Lower leg skin (tissue), 4 donors: ENCODE measurements at regions not wholly inside any gene's neighbourhood (a gene's known extent, or its start where the extent isn't known, plus 50 kb on each side); places are given as distances from the start of the nearest gene placed in this dataset.
A peak's percentile ranks its signal among the peaks of the same experiment; 100 is the strongest.

ENCODE experiments used
- DNase-seq, 2 donors: peaks; one replicate each; pipeline ENCODE4 v3.0.0-alpha.2; 2019; ENCODE audit warnings: low spot score in 2 of 2
- H3K4me3 ChIP-seq: fragments of 200-600 bp; sonication (generic); 2 replicates; pipeline ENCODE4 v1.5.1; 2017; ENCODE audit warnings: mild to moderate bottlenecking, low read depth; ENCODE audit not compliant: poor library complexity, severe bottlenecking
- POLR2A ChIP-seq, 2 donors: fragments of 450-650 bp; IDR thresholded peaks; one replicate each; pipeline ENCODE4 v1.6.1; 2016 to 2017; ENCODE audit warnings: antibody characterized with exemption in 2 of 2, mild to moderate bottlenecking in 1 of 2, moderate library complexity in 1 of 2
- WGBS, 2 donors: methylation state at CpG; one replicate each; pipeline ENCODE4 v1.1.5; 2018; 5-methylcytosine and 5-hydroxymethylcytosine counted together
- intact Hi-C: fragments of 100-400 bp; cut with DNase I; formaldehyde crosslinking; loops from one replicate; pipeline ENCODE4 v1.15.0; 2023; ENCODE audit warnings: low total_unique reads
- TF ChIP-seq, protein P1 (sequence below), 3 donors: fragments of 450-650 bp; IDR thresholded peaks; one replicate each; pipeline ENCODE4 v1.5.1; 2016; ENCODE audit warnings: antibody characterized with exemption in 3 of 3, mild to moderate bottlenecking in 3 of 3, moderate library complexity in 2 of 3

DNA sequence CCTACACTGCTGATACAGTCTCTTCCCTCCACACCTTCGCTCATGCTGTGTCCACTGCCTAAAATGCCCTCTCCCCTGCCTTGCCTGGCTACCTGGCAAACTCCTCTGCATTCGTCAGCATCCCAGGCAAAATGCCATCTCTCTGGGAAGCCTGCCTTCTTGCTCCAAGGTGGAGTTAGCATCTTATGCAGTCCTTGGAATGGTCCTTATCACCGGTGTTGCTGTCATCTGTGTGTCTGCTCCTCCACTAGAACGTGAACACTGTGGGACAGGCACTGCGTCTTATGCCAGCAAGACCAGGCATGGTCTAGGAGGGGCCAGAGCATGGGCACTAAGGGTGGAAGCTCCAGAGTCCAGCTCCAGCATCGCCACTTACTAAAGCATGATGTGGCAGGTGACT lies 211.8 kb downstream of the MATN1 start:
- intact Hi-C loops, result no loop called here
- H3K4me3 ChIP-seq, result no peak overlapping the region
- 76 to 81% methylated on average over 6 of the region's 6 CpGs for WGBS, 2 donors
- peak in 1 of 2 donors; percentile 62 for DNase-seq
- TF ChIP-seq POLR2A (IDR thresholded peaks at IDR 0.05), result no peak
- TF ChIP-seq, protein P1, sequence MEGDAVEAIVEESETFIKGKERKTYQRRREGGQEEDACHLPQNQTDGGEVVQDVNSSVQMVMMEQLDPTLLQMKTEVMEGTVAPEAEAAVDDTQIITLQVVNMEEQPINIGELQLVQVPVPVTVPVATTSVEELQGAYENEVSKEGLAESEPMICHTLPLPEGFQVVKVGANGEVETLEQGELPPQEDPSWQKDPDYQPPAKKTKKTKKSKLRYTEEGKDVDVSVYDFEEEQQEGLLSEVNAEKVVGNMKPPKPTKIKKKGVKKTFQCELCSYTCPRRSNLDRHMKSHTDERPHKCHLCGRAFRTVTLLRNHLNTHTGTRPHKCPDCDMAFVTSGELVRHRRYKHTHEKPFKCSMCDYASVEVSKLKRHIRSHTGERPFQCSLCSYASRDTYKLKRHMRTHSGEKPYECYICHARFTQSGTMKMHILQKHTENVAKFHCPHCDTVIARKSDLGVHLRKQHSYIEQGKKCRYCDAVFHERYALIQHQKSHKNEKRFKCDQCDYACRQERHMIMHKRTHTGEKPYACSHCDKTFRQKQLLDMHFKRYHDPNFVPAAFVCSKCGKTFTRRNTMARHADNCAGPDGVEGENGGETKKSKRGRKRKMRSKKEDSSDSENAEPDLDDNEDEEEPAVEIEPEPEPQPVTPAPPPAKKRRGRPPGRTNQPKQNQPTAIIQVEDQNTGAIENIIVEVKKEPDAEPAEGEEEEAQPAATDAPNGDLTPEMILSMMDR (IDR thresholded peaks at IDR 0.05), result no peak

- no peak overlapping the region for H3K4me3 ChIP-seq
- 84 to 92% methylated on average over 5 of the region's 5 CpGs for WGBS, 2 donors
- intact Hi-C loops, result no loop called here
- DNase-seq, result peak in 1 of 2 donors; percentile 25
- TF ChIP-seq, protein P1 (IDR thresholded peaks at IDR 0.05), result no peak
- TF ChIP-seq POLR2A (IDR thresholded peaks at IDR 0.05), result no peak
Measured at GRCh38 chr1:30511106-30511505, 212.3 kb downstream of the MATN1 start.

GRCh38 chr1:30509670-30510069 lies 213.7 kb downstream of the MATN1 start:
- 27 to 53% methylated on average over 1 of the region's 1 CpG for WGBS, 2 donors
- TF ChIP-seq, protein P1 (IDR thresholded peaks at IDR 0.05), result no peak
- no peak for TF ChIP-seq POLR2A (IDR thresholded peaks at IDR 0.05)
- DNase-seq, result no peak
- intact Hi-C loops, result no loop called here
- no peak overlapping the region for H3K4me3 ChIP-seq

DNA sequence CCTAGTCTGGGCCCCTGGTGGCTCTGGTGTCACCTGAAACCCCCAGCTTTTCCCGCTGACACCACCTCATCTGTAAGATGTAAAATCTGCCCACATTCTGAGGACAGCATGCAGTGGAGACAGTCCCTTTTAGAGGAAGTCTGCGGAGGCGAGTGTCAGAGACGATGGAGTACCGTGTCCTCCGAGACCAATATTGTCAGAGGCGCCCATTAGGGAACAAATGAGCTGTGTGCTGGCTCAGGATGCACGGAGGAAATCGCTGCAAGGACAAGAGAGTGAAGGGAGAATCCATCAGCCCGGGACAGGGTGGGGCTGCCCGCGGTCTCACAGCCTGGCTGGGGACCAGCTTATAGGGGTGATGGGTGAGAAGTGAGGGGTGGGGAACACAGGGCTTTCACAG lies 214.8 kb downstream of the MATN1 start:
- intact Hi-C loops, result no loop called here
- TF ChIP-seq, protein P1 (IDR thresholded peaks at IDR 0.05), result no peak
- TF ChIP-seq POLR2A (IDR thresholded peaks at IDR 0.05), result no peak
- 59 to 63% methylated on average over 12 of the region's 12 CpGs for WGBS, 2 donors
- H3K4me3 ChIP-seq, result no peak overlapping the region
- peak in 1 of 2 donors; percentile 62 for DNase-seq

GRCh38 chr1:30508175-30508448 lies 215.3 kb downstream of the MATN1 start:
- no peak overlapping the region for H3K4me3 ChIP-seq
- intact Hi-C loops, result no loop called here
- no peak for DNase-seq
- TF ChIP-seq, protein P1 (IDR thresholded peaks at IDR 0.05), result no peak
- TF ChIP-seq POLR2A (IDR thresholded peaks at IDR 0.05), result no peak
- WGBS, 2 donors, result 84 to 89% methylated on average over 3 of the region's 3 CpGs

DNA sequence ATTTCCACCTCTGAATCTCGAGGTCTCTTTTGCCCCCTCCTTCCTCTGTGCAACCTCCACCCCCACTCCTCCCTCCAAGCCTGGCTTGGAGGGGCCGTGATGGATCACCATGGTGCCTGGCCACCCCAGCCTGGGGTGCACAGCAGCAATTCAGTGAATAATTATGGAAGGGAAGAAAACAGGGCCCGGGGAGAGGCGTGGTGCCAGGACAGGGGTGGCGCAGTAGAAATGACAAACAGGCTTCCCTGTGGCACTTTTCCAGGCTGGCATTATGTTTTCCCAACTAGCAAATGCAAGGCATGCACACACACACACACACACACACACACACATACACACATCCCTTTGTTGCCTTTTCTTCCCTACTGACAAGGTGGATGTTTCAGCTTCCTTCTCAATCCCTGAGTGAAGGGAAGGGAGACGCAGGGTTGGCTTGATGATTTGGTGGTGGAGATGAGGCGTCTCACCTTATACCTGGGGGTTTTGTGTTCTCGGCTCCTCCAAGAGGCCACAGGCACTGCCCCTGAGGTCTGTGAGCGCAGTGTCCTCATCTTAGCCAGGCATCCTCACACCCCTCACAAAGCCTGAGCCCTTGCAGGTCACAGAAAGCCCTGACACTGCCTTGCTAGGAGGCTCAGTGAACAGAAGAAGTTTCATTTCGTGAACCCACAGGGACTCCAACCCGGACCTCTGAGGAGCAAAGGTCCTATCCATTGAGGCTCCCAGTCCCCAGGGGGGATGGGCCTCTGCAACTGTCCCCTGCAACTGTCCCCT lies 215.8 kb downstream of the MATN1 start:
- DNase-seq, result peak in 1 of 2 donors; percentile 67
- 78% methylated on average over 11 of the region's 11 CpGs for WGBS, 2 donors
- no peak overlapping the region for H3K4me3 ChIP-seq
- intact Hi-C loops, result no loop called here
- TF ChIP-seq, protein P1 (IDR thresholded peaks at IDR 0.05), result no peak
- no peak for TF ChIP-seq POLR2A (IDR thresholded peaks at IDR 0.05)
